ENCODE measurements at regions not wholly inside any gene's neighbourhood (a gene's known extent, or its start where the extent isn't known, plus 50 kb on each side); places are given as distances from the start of the nearest gene placed in this dataset.

DNA sequence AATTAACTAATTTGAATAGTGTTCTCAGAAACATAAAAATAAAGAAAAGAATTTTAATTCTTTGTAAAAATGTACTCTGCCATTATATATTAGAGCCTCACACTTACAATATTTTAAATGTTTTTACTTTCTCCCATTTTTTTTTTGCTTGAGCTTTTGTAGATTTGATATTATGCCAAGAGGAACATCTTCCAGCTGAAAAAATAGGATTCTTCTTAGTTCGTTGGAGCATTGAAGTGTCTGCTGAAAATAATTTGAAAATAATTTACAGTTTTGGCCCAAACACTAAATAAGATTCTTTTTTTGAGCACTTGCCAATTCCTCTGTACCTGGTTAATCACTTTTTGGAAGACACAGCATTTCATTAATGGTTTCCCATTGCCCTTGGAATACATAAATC is 175.0 kb upstream of the COL11A1 start:
- 0 out of 2 replicates have a peak, but pooled peaks cover 4% of the 10 kb centered on the region for H3K9me2 ChIP-seq (ENCODE audit: insufficient read depth)
- no peak for DNase-seq (ENCODE audit: low spot score)
- ATAC-seq: no peak
- Mint-ChIP-seq H3K27ac (no peak overlapping the region), H3K27me3 (ENCODE audit: insufficient read depth, low read depth, poor library complexity) (no peaks in the 10 kb centered on the region), H3K9me3 (peaks cover 7% of the 10 kb centered on the region; the same call in 2 of the 3 replicates), H3K4me3 (no peak overlapping the region), H3K36me3 (ENCODE audit: low read depth) (no peaks in the 10 kb centered on the region), H3K4me1 (no peaks in the 10 kb centered on the region)
- no peak overlapping the region for H3K4me2 ChIP-seq
- H3K36me3 ChIP-seq (ENCODE audit: insufficient read depth): no peaks in the 10 kb centered on the region
- H3K27ac ChIP-seq (ENCODE audit: low read depth): no peak overlapping the region
- TF ChIP-seq CREB1 (CRISPR knock-in tag; IDR thresholded peaks at IDR 0.05; ENCODE audit: low read depth) (no peak), EZH2phosphoT487 (IDR thresholded peaks at IDR 0.05; ENCODE audit: unreplicated experiment) (no peak), NANOG (IDR thresholded peaks at IDR 0.05; ENCODE audit: borderline replicate concordance) (no peak), ZNF331 (CRISPR knock-in tag; IDR thresholded peaks at IDR 0.05; ENCODE audit: low read depth) (no peak), POLR2AphosphoS5 (IDR thresholded peaks at IDR 0.05; ENCODE audit: low read depth) (no peak), ZNF114 (CRISPR knock-in tag; IDR thresholded peaks at IDR 0.05) (no peak), EZH2 (IDR thresholded peaks at IDR 0.05; ENCODE audit: low read depth, unreplicated experiment) (no peak), JUNB (IDR thresholded peaks at IDR 0.05; ENCODE audit: unreplicated experiment) (no peak), STAT1 (IDR thresholded peaks at IDR 0.05; ENCODE audit: unreplicated experiment) (no peak)
- TF ChIP-seq, protein P1, sequence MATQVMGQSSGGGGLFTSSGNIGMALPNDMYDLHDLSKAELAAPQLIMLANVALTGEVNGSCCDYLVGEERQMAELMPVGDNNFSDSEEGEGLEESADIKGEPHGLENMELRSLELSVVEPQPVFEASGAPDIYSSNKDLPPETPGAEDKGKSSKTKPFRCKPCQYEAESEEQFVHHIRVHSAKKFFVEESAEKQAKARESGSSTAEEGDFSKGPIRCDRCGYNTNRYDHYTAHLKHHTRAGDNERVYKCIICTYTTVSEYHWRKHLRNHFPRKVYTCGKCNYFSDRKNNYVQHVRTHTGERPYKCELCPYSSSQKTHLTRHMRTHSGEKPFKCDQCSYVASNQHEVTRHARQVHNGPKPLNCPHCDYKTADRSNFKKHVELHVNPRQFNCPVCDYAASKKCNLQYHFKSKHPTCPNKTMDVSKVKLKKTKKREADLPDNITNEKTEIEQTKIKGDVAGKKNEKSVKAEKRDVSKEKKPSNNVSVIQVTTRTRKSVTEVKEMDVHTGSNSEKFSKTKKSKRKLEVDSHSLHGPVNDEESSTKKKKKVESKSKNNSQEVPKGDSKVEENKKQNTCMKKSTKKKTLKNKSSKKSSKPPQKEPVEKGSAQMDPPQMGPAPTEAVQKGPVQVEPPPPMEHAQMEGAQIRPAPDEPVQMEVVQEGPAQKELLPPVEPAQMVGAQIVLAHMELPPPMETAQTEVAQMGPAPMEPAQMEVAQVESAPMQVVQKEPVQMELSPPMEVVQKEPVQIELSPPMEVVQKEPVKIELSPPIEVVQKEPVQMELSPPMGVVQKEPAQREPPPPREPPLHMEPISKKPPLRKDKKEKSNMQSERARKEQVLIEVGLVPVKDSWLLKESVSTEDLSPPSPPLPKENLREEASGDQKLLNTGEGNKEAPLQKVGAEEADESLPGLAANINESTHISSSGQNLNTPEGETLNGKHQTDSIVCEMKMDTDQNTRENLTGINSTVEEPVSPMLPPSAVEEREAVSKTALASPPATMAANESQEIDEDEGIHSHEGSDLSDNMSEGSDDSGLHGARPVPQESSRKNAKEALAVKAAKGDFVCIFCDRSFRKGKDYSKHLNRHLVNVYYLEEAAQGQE (IDR thresholded peaks at IDR 0.05; ENCODE audit: unreplicated experiment): no peak
- TF ChIP-seq, protein P2, sequence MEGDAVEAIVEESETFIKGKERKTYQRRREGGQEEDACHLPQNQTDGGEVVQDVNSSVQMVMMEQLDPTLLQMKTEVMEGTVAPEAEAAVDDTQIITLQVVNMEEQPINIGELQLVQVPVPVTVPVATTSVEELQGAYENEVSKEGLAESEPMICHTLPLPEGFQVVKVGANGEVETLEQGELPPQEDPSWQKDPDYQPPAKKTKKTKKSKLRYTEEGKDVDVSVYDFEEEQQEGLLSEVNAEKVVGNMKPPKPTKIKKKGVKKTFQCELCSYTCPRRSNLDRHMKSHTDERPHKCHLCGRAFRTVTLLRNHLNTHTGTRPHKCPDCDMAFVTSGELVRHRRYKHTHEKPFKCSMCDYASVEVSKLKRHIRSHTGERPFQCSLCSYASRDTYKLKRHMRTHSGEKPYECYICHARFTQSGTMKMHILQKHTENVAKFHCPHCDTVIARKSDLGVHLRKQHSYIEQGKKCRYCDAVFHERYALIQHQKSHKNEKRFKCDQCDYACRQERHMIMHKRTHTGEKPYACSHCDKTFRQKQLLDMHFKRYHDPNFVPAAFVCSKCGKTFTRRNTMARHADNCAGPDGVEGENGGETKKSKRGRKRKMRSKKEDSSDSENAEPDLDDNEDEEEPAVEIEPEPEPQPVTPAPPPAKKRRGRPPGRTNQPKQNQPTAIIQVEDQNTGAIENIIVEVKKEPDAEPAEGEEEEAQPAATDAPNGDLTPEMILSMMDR (conservative IDR thresholded peaks at IDR 0.05; ENCODE audit: low read depth in 2 of 2): no peak
- TF ChIP-seq, protein P3, sequence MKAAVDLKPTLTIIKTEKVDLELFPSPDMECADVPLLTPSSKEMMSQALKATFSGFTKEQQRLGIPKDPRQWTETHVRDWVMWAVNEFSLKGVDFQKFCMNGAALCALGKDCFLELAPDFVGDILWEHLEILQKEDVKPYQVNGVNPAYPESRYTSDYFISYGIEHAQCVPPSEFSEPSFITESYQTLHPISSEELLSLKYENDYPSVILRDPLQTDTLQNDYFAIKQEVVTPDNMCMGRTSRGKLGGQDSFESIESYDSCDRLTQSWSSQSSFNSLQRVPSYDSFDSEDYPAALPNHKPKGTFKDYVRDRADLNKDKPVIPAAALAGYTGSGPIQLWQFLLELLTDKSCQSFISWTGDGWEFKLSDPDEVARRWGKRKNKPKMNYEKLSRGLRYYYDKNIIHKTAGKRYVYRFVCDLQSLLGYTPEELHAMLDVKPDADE (IDR thresholded peaks at IDR 0.05): no peak
- TF ChIP-seq, protein P4, sequence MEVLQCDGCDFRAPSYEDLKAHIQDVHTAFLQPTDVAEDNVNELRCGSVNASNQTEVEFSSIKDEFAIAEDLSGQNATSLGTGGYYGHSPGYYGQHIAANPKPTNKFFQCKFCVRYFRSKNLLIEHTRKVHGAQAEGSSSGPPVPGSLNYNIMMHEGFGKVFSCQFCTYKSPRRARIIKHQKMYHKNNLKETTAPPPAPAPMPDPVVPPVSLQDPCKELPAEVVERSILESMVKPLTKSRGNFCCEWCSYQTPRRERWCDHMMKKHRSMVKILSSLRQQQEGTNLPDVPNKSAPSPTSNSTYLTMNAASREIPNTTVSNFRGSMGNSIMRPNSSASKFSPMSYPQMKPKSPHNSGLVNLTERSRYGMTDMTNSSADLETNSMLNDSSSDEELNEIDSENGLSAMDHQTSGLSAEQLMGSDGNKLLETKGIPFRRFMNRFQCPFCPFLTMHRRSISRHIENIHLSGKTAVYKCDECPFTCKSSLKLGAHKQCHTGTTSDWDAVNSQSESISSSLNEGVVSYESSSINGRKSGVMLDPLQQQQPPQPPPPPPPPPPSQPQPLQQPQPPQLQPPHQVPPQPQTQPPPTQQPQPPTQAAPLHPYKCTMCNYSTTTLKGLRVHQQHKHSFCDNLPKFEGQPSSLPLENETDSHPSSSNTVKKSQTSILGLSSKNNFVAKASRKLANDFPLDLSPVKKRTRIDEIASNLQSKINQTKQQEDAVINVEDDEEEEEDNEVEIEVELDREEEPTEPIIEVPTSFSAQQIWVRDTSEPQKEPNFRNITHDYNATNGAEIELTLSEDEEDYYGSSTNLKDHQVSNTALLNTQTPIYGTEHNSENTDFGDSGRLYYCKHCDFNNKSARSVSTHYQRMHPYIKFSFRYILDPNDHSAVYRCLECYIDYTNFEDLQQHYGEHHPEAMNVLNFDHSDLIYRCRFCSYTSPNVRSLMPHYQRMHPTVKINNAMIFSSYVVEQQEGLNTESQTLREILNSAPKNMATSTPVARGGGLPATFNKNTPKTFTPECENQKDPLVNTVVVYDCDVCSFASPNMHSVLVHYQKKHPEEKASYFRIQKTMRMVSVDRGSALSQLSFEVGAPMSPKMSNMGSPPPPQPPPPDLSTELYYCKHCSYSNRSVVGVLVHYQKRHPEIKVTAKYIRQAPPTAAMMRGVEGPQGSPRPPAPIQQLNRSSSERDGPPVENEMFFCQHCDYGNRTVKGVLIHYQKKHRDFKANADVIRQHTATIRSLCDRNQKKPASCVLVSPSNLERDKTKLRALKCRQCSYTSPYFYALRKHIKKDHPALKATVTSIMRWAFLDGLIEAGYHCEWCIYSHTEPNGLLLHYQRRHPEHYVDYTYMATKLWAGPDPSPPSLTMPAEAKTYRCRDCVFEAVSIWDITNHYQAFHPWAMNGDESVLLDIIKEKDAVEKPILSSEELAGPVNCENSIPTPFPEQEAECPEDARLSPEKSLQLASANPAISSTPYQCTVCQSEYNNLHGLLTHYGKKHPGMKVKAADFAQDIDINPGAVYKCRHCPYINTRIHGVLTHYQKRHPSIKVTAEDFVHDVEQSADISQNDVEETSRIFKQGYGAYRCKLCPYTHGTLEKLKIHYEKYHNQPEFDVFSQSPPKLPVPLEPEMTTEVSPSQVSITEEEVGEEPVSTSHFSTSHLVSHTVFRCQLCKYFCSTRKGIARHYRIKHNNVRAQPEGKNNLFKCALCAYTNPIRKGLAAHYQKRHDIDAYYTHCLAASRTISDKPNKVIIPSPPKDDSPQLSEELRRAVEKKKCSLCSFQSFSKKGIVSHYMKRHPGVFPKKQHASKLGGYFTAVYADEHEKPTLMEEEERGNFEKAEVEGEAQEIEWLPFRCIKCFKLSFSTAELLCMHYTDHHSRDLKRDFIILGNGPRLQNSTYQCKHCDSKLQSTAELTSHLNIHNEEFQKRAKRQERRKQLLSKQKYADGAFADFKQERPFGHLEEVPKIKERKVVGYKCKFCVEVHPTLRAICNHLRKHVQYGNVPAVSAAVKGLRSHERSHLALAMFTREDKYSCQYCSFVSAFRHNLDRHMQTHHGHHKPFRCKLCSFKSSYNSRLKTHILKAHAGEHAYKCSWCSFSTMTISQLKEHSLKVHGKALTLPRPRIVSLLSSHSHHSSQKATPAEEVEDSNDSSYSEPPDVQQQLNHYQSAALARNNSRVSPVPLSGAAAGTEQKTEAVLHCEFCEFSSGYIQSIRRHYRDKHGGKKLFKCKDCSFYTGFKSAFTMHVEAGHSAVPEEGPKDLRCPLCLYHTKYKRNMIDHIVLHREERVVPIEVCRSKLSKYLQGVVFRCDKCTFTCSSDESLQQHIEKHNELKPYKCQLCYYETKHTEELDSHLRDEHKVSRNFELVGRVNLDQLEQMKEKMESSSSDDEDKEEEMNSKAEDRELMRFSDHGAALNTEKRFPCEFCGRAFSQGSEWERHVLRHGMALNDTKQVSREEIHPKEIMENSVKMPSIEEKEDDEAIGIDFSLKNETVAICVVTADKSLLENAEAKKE (CRISPR knock-in tag; IDR thresholded peaks at IDR 0.05): no peak
- H4K20me1 ChIP-seq (replicated peaks; ENCODE audit: insufficient read depth): no peaks in the 10 kb centered on the region
- H3F3A ChIP-seq (replicated peaks; ENCODE audit: low read depth): no peaks in the 10 kb centered on the region
- no peak overlapping the region for H3K4me3 ChIP-seq
- H2AFZ ChIP-seq: no peak overlapping the region
- no peaks in the 10 kb centered on the region for H3K27me3 ChIP-seq (ENCODE audit: insufficient read depth)
- H3K79me2 ChIP-seq (replicated peaks; ENCODE audit: insufficient read depth): no peaks in the 10 kb centered on the region
- no peaks in the 10 kb centered on the region for H3K4me1 ChIP-seq (ENCODE audit: insufficient read depth)
